GM23248 (cell line): ENCODE measurements at regions not wholly inside any gene's neighbourhood (a gene's known extent, or its start where the extent isn't known, plus 50 kb on each side); places are given as distances from the start of the nearest gene placed in this dataset.

Source experiments
- DNase-seq: peaks from one replicate; pipeline ENCODE4 v3.0.0-alpha.2; 2015
- H2AFZ ChIP-seq: fragments of 200-600 bp; sonication (generic); 2 replicates; pipeline ENCODE4 v1.6.1; 2016; ENCODE audit warnings: antibody characterized with exemption
- H3F3A ChIP-seq: fragments of 200-600 bp; sonication (generic); 2 replicates; pipeline ENCODE4 v1.6.1; 2016; ENCODE audit warnings: mild to moderate bottlenecking, antibody characterized with exemption, mixed run types; ENCODE audit not compliant: insufficient read depth
- H3K27ac ChIP-seq: fragments of 200-600 bp; sonication (generic); 2 replicates; pipeline ENCODE4 v1.5.1; 2016; ENCODE audit warnings: mild to moderate bottlenecking
- H3K27me3 ChIP-seq: fragments of 200-600 bp; sonication (generic); replicated peaks from 2 replicates; pipeline ENCODE4 v1.6.1; 2016; ENCODE audit warnings: mild to moderate bottlenecking; ENCODE audit not compliant: insufficient read depth
- H3K36me3 ChIP-seq: fragments of 200-600 bp; sonication (generic); 2 replicates; pipeline ENCODE4 v1.6.1; 2016; ENCODE audit warnings: low read depth, mild to moderate bottlenecking
- H3K4me1 ChIP-seq: fragments of 200-600 bp; sonication (generic); 2 replicates; pipeline ENCODE4 v1.6.1; 2016; ENCODE audit warnings: mild to moderate bottlenecking; ENCODE audit not compliant: insufficient read depth
- H3K4me2 ChIP-seq: fragments of 200-600 bp; sonication (generic); one replicate; pipeline ENCODE4 v1.6.1; 2016; ENCODE audit warnings: mild to moderate bottlenecking; ENCODE audit not compliant: unreplicated experiment
- H3K4me3 ChIP-seq: fragments of 200-600 bp; sonication (generic); 2 replicates; pipeline ENCODE4 v1.5.1; 2016; ENCODE audit warnings: mild to moderate bottlenecking
- H3K79me2 ChIP-seq: fragments of 200-600 bp; sonication (generic); 2 replicates; pipeline ENCODE4 v1.6.1; 2016; ENCODE audit warnings: mild to moderate bottlenecking; ENCODE audit not compliant: insufficient read depth
- H3K9ac ChIP-seq: fragments of 200-600 bp; sonication (generic); 2 replicates; pipeline ENCODE4 v1.6.1; 2016; ENCODE audit warnings: mild to moderate bottlenecking
- H3K9me2 ChIP-seq: fragments of 200-600 bp; sonication (generic); 2 replicates; pipeline ENCODE4 v1.6.1; 2016; ENCODE audit warnings: mixed run types, mild to moderate bottlenecking, moderate library complexity; ENCODE audit not compliant: insufficient read depth
- H3K9me3 ChIP-seq: fragments of 200-600 bp; sonication (generic); one replicate; pipeline ENCODE4 v1.6.1; 2017; ENCODE audit warnings: low read depth
- H4K20me1 ChIP-seq: fragments of 200-600 bp; sonication (generic); 2 replicates; pipeline ENCODE4 v1.6.0; 2016; ENCODE audit not compliant: insufficient read depth
- EZH2 ChIP-seq: fragments of 200-600 bp; sonication (generic); IDR thresholded peaks from 2 replicates; pipeline ENCODE4 v1.6.1; 2018; ENCODE audit warnings: antibody characterized with exemption, mild to moderate bottlenecking; ENCODE audit not compliant: insufficient read depth, poor library complexity, severe bottlenecking
- EZH2phosphoT487 ChIP-seq: fragments of 200-600 bp; sonication (generic); IDR thresholded peaks from 2 replicates; pipeline ENCODE4 v1.6.1; 2018; ENCODE audit warnings: antibody characterized with exemption, moderate library complexity, mild to moderate bottlenecking, low read depth; ENCODE audit not compliant: insufficient read depth
- WGBS, 2 experiments: methylation state at CpG; one replicate each; pipeline ENCODE4 v1.1.6; 2015 to 2017; ENCODE audit warnings: low lambda C conversion rate in 2 of 2, low coverage in 1 of 2; ENCODE audit errors: missing lambda C conversion rate in 2 of 2; 5-methylcytosine and 5-hydroxymethylcytosine counted together
- in situ Hi-C: fragments of 300-500 bp; cut with MboI; formaldehyde crosslinking; loops from 2 replicates; pipeline ENCODE4 v1.15.0; 2020

GRCh38 chr15:45991863-45992262 is 357.0 kb downstream of the SQOR start:
- Histone ChIP-seq H4K20me1 (no peaks in the 10 kb centered on the region), H3K4me3 (no peak overlapping the region), H3F3A (no peaks in the 10 kb centered on the region), H3K79me2 (no peaks in the 10 kb centered on the region), H3K4me1 (no peaks in the 10 kb centered on the region), H3K27ac (no peak overlapping the region), H3K4me2 (no peak overlapping the region), H3K9ac (no peak overlapping the region), H2AFZ (no peak overlapping the region), H3K9me3 (no peaks in the 10 kb centered on the region), H3K9me2 (no peaks in the 10 kb centered on the region), H3K36me3 (no peaks in the 10 kb centered on the region), H3K27me3 (no peaks in the 10 kb centered on the region)
- 0 to 2% methylated on average over 3 of the region's 3 CpGs for WGBS, 2 experiments
- TF ChIP-seq EZH2phosphoT487 (no peak), EZH2 (no peak)
- DNase-seq: no peak
- in situ Hi-C loops: no loop called here

DNA sequence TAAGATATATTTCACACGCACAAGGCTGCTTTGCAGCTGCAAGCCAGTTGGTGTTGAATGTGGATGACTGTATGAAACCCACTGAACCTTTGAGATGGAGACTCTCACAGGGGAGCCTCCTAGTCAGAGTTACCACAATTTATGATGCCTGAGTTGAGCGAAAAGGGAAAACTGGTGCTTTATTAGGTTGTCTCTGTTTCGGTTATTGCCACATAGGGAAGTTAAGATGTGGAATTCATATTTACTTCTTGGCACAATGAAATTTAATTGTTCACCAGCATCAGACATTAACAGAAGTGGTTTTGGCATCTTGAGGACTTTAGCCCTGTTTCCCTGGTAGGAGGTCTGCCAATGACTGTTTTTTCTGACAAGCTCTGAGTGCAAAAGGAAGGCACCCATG is 358.2 kb downstream of the SQOR start:
- no peaks in the 10 kb centered on the region for H3K9me3 ChIP-seq
- TF ChIP-seq EZH2 (no peak), EZH2phosphoT487 (no peak)
- no peak overlapping the region for H2AFZ ChIP-seq
- H3K4me3 ChIP-seq: no peak overlapping the region
- 8 to 10% methylated on average over 3 of the region's 3 CpGs for WGBS, 2 experiments
- no peaks in the 10 kb centered on the region for H3F3A ChIP-seq
- no peaks in the 10 kb centered on the region for H3K36me3 ChIP-seq
- in situ Hi-C loops: no loop called here
- no peaks in the 10 kb centered on the region for H3K9me2 ChIP-seq
- no peak for DNase-seq
- no peak overlapping the region for H3K27ac ChIP-seq
- no peaks in the 10 kb centered on the region for H4K20me1 ChIP-seq
- no peak overlapping the region for H3K4me2 ChIP-seq
- no peaks in the 10 kb centered on the region for H3K79me2 ChIP-seq
- no peaks in the 10 kb centered on the region for H3K27me3 ChIP-seq
- H3K4me1 ChIP-seq: no peaks in the 10 kb centered on the region
- no peak overlapping the region for H3K9ac ChIP-seq

- H3K9me2 ChIP-seq: no peaks in the 10 kb centered on the region
- no peaks in the 10 kb centered on the region for H3K9me3 ChIP-seq
- no peaks in the 10 kb centered on the region for H3K36me3 ChIP-seq
- no peak overlapping the region for H3K4me2 ChIP-seq
- H3K79me2 ChIP-seq: no peaks in the 10 kb centered on the region
- DNase-seq: no peak
- no peaks in the 10 kb centered on the region for H4K20me1 ChIP-seq
- no peaks in the 10 kb centered on the region for H3K4me1 ChIP-seq
- no peaks in the 10 kb centered on the region for H3F3A ChIP-seq
- TF ChIP-seq EZH2phosphoT487: no peak
- TF ChIP-seq EZH2: no peak
- no peak overlapping the region for H3K4me3 ChIP-seq
- in situ Hi-C loops: no loop called here
- no peak overlapping the region for H2AFZ ChIP-seq
- no peak overlapping the region for H3K9ac ChIP-seq
- no peaks in the 10 kb centered on the region for H3K27me3 ChIP-seq
- H3K27ac ChIP-seq: no peak overlapping the region
Observed at GRCh38 chr15:45993508-45993907, 358.7 kb downstream of the SQOR start.

GRCh38 chr15:45995800-45996199 is 361.0 kb downstream of the SQOR start:
- TF ChIP-seq EZH2: no peak
- no peak for TF ChIP-seq EZH2phosphoT487

GRCh38 chr15:46014532-46014931 is 379.7 kb downstream of the SQOR start:
- TF ChIP-seq EZH2 (no peak), EZH2phosphoT487 (no peak)
- no peak for DNase-seq
- Histone ChIP-seq H3K4me1 (no peaks in the 10 kb centered on the region), H3K9me2 (no peaks in the 10 kb centered on the region), H2AFZ (no peak overlapping the region), H3K27me3 (no peaks in the 10 kb centered on the region), H3K79me2 (no peaks in the 10 kb centered on the region), H3K9me3 (peaks cover 6% of the 10 kb centered on the region), H3K4me3 (no peak overlapping the region), H4K20me1 (no peaks in the 10 kb centered on the region), H3F3A (no peaks in the 10 kb centered on the region), H3K36me3 (no peaks in the 10 kb centered on the region), H3K27ac (no peak overlapping the region), H3K9ac (no peak overlapping the region), H3K4me2 (no peak overlapping the region)
- WGBS, 2 experiments: 50 to 58% methylated on average over 3 of the region's 3 CpGs
- in situ Hi-C loops: no loop called here

More at GRCh38 chr15:45995800-45996199, 361.0 kb downstream of the SQOR start:
- Histone ChIP-seq H3K4me3 (no peak overlapping the region), H3K79me2 (no peaks in the 10 kb centered on the region), H2AFZ (no peak overlapping the region), H3K9ac (no peak overlapping the region), H3K4me2 (no peak overlapping the region), H3K27ac (no peak overlapping the region), H3F3A (no peaks in the 10 kb centered on the region), H3K4me1 (no peaks in the 10 kb centered on the region), H4K20me1 (no peaks in the 10 kb centered on the region), H3K27me3 (no peaks in the 10 kb centered on the region), H3K9me2 (no peaks in the 10 kb centered on the region), H3K36me3 (no peaks in the 10 kb centered on the region), H3K9me3 (no peaks in the 10 kb centered on the region)
- in situ Hi-C loops: no loop called here
- DNase-seq: no peak
- WGBS, 2 experiments: 36 to 49% methylated on average over 4 of the region's 4 CpGs
